ENCODE measurements at regions not wholly inside any gene's neighbourhood (a gene's known extent, or its start where the extent isn't known, plus 50 kb on each side); places are given as distances from the start of the nearest gene placed in this dataset.

DNA sequence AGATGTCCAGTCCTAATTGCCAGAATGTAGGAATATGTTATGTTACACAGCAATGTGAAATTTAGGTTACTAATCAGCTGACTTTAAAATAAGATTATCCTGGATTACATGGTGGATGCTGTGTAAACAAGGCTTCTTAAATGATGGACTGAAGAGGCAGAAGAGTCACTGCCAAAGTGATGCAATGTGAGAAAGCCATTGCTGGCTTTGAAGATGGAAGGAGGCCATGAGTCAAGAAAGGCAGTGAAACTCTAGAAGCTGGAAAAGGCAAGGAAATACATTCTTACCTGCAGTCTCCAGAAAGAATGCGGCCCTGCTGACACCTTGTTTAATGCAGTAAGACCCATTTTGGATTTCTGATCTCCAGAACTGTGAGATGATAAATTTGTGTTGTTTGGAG is 179.1 kb upstream of the ZPLD1 start:
- DNase-seq = no peak

- no peak for DNase-seq
These were observed 176.1 kb upstream of the ZPLD1 start for GRCh38 chr3:102258666-102259227.

DNA sequence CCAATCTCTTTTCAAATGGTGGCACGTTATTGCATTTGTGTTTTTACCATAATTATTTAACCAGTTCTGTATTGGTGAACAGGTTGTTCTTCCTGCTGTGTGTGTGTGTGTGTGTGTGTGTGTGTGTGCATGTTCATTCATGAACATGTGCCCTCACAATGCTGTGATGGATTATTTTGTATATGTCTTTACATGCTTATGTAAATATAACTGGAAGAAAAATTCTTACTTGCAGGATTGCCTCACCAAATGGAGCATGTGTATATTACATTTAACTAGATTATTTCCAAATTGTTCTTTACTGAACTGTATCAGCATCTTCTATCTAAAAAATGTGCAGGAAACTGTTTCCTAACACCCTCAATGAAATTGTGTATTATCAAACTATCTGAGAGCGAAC is 175.2 kb upstream of the ZPLD1 start:
- no peak for DNase-seq

DNA sequence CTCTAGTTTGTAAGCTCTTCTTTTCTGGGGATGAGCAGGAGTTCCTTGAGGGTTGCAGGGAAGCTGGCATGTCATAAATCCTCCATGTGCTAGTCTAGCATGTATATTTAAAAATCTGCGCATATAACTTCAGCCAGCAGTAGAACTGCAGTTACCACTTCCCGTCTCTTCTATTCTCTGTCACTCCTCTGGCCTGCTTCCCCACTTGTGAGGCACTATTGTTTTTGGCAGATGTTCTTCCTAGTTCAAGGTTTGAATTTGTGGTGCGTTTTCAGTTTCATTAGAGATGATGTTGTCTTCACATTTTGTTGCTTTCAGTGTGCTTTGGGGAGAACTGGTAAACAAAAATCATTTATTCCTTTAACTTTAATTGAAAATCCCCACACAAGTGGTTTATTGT is 169.1 kb upstream of the ZPLD1 start:
- DNase-seq = no peak

GRCh38 chr3:102269406-102269805 is 165.4 kb upstream of the ZPLD1 start:
- no peak for DNase-seq

GRCh38 chr3:102290241-102290640 is 144.6 kb upstream of the ZPLD1 start:
- DNase-seq = no peak

DNA sequence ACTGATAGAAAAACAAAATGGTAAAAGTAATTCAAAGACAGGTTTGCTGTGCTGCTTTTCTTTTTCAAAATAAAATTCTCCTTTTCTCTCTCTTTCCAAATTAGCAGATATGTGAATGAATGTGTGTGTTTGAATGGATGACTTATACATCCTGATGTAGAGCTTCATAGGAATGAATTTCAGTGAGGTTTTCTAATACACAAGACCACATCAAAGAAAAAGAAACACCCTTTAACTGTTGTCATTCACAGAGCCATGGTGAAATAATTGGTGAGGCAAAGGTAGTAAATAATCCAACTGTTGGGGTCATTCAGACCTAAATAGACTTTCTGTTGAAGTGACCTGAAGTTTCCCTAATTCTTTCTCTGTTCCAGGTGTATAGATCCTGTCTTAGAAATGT is 139.1 kb upstream of the ZPLD1 start:
- no peak for DNase-seq

- no peak for DNase-seq
These were observed 137.7 kb upstream of the ZPLD1 start for GRCh38 chr3:102297072-102297658.

GRCh38 chr3:102299125-102299877 is 135.5 kb upstream of the ZPLD1 start:
- DNase-seq = no peak

DNA sequence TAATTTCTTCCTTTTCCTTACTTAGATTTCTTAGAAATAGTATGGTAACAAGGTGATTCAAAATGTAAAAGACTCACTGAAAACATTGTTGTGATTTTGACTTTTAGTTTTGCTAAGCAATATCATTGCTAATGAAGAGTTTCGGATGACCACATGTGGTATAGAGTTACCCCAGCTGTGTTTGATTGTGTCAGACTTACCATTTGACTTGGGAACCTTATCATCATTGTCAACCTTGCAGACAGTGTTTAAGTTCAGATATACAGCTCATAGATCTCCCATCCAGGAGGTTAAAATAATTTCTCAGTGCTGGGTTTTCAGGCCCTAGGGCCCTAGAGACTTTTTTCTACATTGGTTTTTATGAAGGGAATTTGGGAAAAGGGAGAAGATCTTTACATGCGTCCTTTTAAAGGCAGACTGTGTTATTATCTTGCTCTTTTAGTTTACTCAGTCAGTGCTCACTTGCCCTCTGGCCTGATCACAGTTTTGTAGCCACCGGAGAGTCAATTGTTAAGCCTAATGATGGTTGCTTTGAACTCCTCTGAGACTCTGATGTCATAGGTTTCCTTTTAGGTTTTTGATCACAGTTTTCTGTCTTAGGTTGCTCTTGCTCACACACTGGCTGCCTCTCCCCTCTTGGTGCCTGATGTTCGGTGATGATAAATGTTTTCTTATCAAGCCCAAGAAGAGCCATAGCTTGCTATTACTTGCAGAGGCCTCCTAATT is 133.5 kb upstream of the ZPLD1 start:
- no peak for DNase-seq

DNA sequence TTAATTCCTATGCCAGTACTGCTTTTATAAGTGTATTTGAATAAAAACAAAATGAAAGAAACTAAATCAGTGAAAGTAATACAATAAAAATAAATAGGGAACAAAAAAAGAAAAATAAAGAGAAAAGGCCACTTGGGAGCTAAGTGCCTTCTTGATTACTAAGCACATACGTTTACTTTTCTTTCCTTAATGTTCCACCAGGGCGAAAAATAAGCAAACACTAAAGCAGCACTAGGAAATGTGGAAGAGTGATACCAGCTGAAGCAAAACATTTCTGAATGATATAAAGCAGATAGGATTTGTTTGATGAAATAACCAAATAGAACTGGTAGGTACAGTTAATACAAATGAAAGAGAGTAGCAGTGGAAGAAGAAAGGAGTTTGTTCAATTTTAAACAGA is 132.8 kb upstream of the ZPLD1 start:
- no peak for DNase-seq

DNA sequence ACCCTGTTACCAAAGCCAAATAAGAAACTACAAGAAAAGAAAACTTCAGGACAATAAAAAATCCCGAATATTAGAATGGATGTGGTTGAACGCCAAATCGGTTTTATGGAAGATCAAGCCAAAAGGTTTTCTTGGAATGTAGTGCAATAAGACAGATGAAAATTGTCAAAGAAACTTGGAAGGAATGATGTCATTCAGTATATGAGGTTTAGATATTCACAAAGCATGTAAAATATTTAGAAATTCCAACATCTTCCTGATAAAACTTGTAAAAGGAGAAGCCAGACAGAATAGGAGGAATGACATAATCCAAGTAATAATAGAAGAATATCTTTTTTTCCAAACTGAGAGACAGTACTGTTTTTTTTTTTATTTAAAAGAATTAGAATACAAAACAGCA is 130.3 kb upstream of the ZPLD1 start:
- DNase-seq = no peak

- DNase-seq = no peak
These were observed 127.4 kb upstream of the ZPLD1 start for GRCh38 chr3:102307442-102307841.

DNA sequence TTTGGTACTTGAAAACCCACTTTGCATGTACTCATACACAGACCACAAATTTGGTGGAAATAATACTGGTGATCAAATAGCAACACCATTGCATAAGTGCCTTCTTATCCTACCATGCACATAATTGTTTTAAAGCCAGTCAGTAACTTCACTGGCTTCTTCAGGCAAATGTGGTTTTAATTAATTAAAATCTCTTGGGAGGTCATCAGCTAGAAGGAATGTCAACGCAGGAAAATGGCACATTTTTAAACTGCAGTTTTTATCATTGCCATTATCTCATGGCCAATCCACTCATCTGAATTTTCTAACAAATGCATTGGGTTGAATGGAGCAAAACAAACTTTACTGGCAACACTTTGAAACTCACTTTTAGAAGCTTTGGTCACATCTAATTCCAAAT is 105.7 kb upstream of the ZPLD1 start:
- no peak for DNase-seq

DNA sequence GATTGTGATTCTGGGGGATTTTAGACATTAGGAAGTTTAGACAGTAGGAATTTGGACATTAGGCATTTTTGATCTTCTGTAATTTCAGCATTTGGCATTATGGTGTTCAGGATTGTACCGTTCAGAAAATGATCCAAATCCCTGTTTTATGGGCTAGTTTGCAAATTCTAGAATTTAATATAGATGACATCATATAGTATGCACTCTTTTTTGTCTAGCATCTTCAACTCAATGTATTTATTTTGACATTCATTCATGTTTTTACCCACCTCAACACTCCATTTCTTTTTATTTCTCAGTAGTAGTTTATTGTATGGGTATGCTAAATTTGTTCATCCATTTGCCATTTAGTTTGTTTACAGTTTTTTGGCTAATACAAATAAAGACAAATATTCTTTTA is 105.3 kb upstream of the ZPLD1 start:
- DNase-seq = no peak

- DNase-seq = no peak
These were observed 102.6 kb upstream of the ZPLD1 start for GRCh38 chr3:102332205-102332604.

- DNase-seq = no peak
These were observed 101.9 kb upstream of the ZPLD1 start for GRCh38 chr3:102332934-102333333.

DNA sequence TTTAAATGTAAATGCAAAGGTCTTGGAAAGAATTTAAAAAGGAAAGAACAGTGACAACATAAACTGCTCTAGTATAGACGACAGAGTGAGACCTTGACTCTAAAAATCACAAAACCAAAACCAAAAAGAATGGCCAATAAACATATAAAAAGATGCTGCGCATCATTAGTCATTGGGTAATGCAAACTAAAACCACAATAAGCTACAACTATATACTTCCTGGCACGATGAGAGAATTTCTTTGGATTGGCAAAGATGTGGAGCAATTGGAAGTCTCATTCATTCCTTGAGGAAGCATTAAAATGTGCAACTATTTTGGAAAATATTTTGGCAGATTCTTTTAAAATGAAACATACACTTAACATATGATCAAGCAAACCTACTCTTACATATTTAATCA is 98.7 kb upstream of the ZPLD1 start:
- DNase-seq = no peak

DNA sequence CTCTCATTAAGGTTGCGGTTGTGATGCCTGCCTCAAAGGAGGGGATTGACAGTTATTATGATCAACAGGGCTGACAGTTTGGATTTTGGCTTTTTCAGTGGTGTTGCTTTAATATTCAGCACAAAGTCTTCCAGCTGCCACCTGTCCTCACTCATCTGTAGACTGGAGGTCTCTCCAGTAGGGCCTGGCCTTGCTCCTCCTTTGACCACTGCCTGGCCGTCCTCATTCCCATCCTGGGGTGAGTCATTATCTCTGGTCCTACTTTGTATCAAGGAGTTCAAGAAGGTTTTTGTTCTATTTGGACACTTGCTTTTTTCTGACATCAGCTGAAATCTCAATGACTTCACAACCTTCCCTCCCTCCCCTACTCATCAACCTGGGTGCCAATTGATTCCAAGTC is 95.1 kb upstream of the ZPLD1 start:
- no peak for DNase-seq

DNA sequence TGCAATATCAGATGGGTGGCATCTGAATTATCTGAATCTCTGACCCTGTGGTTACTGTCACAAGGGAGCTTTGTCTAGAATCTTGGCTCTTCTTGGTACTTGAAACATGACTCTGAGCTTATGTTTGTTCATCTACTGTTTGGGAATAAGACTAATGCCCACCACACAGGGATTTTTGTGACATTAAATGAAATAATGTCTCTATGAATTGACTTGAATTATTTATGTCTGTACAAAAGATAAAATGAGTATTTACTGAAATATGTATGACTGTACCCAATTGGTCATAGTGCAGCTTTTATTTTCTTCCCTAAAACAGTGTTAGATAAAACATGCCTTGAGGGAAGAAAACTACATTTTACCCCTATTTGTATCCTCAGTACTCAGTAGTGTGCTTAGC is 87.9 kb upstream of the ZPLD1 start:
- DNase-seq = no peak

- no peak for DNase-seq
These were observed 85.9 kb upstream of the ZPLD1 start for GRCh38 chr3:102348904-102349303.

DNA sequence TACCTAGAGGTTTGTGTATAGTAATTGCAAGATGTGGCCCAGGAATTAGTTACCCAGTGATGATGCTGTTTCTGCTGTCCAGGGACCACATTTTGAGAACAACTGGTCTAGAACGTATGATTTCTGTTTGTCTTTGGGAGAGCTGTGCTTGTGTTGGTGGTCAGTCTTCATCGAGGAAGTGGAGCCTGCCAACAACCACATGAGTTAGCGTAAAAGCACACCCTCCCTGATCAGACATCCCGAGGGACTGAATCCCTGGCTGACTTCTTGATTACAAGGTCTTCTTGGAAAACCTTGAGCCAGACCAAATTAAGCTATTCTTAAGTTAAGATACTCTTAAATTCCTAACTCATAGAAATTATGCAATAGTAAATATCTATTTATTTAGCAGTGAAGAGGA is 81.7 kb upstream of the ZPLD1 start:
- DNase-seq = no peak

DNA sequence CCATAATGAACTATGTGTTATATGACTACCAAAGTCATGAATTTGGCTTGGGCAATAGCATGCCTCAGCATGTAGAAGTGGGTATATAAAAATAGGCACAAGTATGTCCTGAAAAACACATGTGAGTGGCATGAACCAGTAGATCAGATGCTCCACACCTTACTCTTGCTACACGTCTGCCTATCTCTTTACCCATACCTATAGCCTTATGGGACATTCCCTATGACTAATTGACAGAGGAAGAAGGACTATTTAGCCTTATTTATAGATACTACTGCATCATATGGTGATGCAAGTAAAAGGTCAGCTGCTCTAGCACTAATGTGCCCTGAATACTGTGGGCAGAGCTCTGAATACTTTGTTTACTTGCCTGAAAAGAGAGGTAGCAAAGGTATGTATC is 81.0 kb upstream of the ZPLD1 start:
- no peak for DNase-seq

Data from activated CD8-positive, alpha-beta memory T cell treated with anti-CD3 and anti-CD28 coated beads, Interleukin-2, amount 50 U/mL, for 48 hours (primary cell).